ENCODE measurements at regions not wholly inside any gene's neighbourhood (a gene's known extent, or its start where the extent isn't known, plus 50 kb on each side); places are given as distances from the start of the nearest gene placed in this dataset.

- H3K9me3 ChIP-seq, result no peaks in the 10 kb centered on the region
- H3K36me3 ChIP-seq, result no peaks in the 10 kb centered on the region
- DNase-seq (ENCODE audit: low spot score in 2 of 2), result no peak
- H3K27me3 ChIP-seq, result no peaks in the 10 kb centered on the region
- H3K4me3 ChIP-seq, result no peak overlapping the region
- no peaks in the 10 kb centered on the region for H3K4me1 ChIP-seq
- intact Hi-C loops (cut with DNase I), result no loop called here
- H3K27ac ChIP-seq, result no peak overlapping the region
- TF ChIP-seq, protein P1, sequence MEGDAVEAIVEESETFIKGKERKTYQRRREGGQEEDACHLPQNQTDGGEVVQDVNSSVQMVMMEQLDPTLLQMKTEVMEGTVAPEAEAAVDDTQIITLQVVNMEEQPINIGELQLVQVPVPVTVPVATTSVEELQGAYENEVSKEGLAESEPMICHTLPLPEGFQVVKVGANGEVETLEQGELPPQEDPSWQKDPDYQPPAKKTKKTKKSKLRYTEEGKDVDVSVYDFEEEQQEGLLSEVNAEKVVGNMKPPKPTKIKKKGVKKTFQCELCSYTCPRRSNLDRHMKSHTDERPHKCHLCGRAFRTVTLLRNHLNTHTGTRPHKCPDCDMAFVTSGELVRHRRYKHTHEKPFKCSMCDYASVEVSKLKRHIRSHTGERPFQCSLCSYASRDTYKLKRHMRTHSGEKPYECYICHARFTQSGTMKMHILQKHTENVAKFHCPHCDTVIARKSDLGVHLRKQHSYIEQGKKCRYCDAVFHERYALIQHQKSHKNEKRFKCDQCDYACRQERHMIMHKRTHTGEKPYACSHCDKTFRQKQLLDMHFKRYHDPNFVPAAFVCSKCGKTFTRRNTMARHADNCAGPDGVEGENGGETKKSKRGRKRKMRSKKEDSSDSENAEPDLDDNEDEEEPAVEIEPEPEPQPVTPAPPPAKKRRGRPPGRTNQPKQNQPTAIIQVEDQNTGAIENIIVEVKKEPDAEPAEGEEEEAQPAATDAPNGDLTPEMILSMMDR (IDR thresholded peaks at IDR 0.05), result no peak
Measured at GRCh38 chr1:30615816-30616590, 107.4 kb downstream of the MATN1 start.

DNA sequence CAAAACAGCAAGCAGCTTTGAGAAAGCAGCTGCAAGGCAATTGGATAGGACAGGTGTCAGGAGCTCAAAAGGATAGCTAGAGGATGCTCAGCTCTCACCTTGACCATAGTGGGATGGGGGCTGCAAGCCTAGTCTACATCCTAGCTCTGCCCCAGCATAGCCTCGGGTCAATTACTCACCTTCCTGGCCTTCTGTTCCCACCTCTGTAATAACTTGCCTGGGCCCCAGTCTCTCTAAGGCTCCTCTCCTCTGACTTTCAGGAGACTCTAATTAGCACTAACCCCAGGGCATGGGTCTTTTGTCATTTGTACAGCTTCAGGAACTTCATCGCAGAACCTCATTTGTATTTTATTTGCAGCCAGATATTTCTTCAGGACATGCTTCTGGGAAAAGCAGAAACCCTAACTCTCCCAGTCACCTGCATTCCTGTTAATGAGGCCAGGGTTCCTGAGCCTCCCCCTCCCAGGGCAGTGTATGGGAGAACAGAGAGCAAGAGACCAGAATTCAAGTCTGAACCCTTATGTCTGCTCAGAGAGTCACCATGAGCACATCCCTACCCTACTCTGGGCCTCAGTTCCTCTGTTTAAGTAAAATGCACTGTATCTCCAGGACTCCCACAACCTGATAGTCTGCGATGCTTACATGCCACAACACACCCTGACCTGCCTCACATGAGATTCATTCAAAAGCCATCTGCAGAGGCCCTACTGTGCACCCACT lies 108.1 kb downstream of the MATN1 start:
- no peaks in the 10 kb centered on the region for H3K27me3 ChIP-seq
- TF ChIP-seq, protein P1 (IDR thresholded peaks at IDR 0.05), result no peak
- no peaks in the 10 kb centered on the region for H3K36me3 ChIP-seq
- no peak for DNase-seq (ENCODE audit: low spot score in 2 of 2)
- H3K9me3 ChIP-seq, result no peaks in the 10 kb centered on the region
- no peak overlapping the region for H3K4me3 ChIP-seq
- intact Hi-C loops (cut with DNase I), result no loop called here
- no peak overlapping the region for H3K27ac ChIP-seq
- no peaks in the 10 kb centered on the region for H3K4me1 ChIP-seq

GRCh38 chr1:30613188-30613587 lies 110.2 kb downstream of the MATN1 start:
- intact Hi-C loops (cut with DNase I), result no loop called here
- Histone ChIP-seq H3K4me1 (no peaks in the 10 kb centered on the region), H3K9me3 (no peaks in the 10 kb centered on the region), H3K27me3 (no peaks in the 10 kb centered on the region), H3K36me3 (no peaks in the 10 kb centered on the region), H3K27ac (no peak overlapping the region), H3K4me3 (no peak overlapping the region)
- no peak for DNase-seq (ENCODE audit: low spot score in 2 of 2)
- TF ChIP-seq, protein P1 (IDR thresholded peaks at IDR 0.05), result no peak

DNA sequence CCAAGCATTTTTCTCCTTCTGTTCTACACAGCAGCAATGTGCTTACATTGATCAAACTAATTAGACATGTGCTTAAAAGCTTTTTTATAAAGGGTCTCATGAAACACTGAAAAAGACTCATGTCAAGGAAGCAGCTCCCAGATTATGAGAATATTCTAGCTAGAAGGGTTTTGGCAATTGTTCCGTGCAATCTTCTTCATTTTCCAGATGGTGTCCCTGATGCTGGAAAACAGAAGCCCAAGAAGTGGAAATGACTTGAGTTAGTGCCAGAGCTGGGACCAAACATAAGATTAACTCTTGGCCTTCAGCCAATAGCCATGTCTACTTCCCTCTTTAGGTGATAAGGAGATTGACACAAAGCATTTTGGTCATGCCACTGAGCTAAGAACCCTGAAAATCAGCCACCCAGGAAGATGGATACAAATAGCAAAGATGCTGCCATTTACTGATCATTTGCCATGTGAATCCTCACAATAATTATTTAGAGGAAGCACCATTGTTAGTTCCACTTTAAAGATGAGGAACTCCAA lies 110.8 kb downstream of the MATN1 start:
- H3K9me3 ChIP-seq, result no peaks in the 10 kb centered on the region
- TF ChIP-seq, protein P1 (IDR thresholded peaks at IDR 0.05), result no peak
- DNase-seq (ENCODE audit: low spot score in 2 of 2), result no peak
- no peaks in the 10 kb centered on the region for H3K27me3 ChIP-seq
- no peak overlapping the region for H3K4me3 ChIP-seq
- H3K36me3 ChIP-seq, result no peaks in the 10 kb centered on the region
- intact Hi-C loops (cut with DNase I), result no loop called here
- no peaks in the 10 kb centered on the region for H3K4me1 ChIP-seq
- H3K27ac ChIP-seq, result no peak overlapping the region

DNA sequence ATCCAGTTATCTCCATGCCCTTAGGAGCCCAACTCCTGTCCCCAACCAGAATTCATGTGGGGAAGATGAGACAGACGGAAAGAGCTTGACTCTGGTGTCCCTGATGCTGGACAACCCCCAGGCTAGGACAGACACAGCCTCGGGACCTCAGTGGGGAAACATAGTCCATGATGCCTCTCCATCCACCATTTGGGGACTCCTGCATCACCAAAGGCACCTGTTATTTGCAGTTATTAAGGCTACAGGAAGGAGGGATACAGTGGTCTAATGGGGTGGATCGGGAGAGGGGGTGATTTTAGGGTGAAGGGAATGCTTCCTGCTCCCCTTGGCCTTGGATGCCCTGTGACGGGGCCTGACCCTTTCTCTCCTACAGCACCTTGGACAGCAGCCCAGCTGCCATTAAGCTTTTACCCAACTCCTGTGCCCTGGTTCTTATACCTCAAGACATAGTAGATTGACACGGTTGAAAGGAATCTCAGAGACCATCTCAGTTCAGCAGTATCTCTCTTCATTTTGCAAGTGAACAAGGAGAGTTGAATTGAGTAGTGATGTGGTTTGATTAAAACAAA lies 111.6 kb downstream of the MATN1 start:
- Histone ChIP-seq H3K4me3 (no peak overlapping the region), H3K27ac (no peak overlapping the region), H3K27me3 (no peaks in the 10 kb centered on the region), H3K36me3 (no peaks in the 10 kb centered on the region), H3K9me3 (no peaks in the 10 kb centered on the region), H3K4me1 (no peaks in the 10 kb centered on the region)
- DNase-seq (ENCODE audit: low spot score in 2 of 2), result no peak
- intact Hi-C loops (cut with DNase I), result no loop called here
- TF ChIP-seq, protein P1 (IDR thresholded peaks at IDR 0.05), result no peak
